ENCODE measurements at regions not wholly inside any gene's neighbourhood (a gene's known extent, or its start where the extent isn't known, plus 50 kb on each side); places are given as distances from the start of the nearest gene placed in this dataset.

DNA sequence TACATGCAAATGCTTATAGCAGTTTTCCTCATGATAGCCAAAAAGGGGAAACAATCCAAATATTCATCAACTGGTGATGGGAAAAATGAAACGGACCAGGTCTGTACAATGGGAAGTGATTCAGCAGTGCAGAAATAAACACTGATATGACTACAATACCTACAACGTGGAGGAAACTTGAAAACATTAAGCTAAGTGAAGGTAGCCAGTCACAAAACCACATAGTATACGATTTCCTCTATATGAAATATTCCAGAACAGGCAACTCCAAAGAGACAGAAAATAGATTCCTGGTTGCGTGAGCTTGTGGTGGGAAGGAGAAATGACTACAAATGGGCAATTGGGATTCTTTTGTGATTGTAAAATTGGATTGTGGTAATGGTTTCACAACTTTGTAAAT lies 263.1 kb upstream of the PITRM1 start:
- DNase-seq (ENCODE audit: low read depth in 3 of 3, low spot score in 2 of 3), result no peak

DNA sequence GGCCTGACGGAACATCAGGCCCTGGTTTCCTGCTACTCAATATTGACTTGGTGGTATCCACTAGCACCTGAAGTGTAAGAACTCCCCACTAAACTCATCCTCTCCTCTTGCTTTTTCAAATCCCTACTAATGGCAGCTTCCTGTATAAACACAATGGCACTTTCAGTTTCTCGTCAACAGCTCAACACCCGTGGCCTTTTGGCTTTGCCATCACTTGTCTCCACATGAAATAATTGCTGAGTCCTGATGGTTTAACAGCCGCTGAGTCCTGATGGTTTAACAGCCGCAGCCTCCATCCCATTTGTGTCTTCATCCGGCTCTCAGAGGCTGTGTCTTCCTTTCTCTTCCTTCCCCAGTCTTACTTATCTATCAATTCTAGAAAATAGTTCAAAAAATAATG lies 261.4 kb upstream of the PITRM1 start:
- DNase-seq (ENCODE audit: low read depth in 3 of 3, low spot score in 2 of 3), result no peak

DNA sequence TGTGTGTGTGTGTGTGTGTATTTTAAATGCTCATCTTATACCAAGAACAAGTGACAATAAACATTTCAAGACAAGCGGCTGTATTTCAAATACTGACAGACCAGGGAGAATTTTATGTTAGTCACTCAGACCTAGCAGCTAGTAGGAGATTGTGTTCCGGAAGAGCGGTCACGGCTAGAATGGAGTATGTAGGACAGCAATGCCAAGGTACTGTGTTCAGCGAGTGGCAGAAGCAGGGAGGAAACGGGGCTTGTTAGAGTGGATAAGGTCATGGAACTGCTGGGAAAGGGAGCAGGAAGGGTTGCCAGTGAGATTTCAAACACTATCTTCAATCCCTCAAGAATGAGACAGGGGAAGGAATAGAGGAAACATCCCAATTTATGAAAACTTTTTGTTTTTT lies 260.5 kb upstream of the PITRM1 start:
- no peak for DNase-seq (ENCODE audit: low read depth in 3 of 3, low spot score in 2 of 3)

DNA sequence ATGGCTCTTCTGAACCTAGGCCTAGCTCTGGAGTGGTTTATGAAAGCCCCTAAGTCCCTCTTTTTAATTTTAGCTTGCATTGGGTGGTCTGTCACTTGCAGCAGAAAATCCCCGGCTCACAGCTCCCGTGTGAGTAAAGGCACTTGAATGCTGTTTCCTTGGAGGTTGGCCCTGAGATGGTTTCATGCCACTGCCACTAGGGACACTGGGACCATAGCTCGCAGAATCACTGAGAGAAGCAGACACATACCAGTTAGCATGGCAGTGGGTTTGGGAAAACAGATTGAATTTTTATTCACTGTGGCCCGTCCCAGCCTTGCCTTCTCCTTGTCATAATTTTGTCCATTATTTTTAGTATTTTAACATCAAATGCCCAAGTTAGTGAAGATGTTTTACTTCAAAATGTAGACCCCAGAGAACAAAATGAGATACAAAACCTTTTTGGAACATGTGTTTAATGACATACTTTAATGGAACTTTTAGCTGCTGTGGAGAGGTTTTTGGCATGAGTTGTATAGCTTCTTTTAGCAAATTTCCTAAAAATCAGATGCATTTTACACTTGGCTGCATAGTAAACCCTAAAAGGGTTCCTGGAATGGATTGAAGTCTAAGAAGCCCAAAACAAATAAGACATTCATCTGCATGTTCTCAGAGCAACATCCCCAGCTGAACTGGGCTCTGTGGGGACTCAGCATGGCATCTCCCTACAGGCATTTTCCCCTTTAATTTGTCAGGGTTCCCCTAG lies 259.7 kb upstream of the PITRM1 start:
- DNase-seq (ENCODE audit: low read depth in 3 of 3, low spot score in 2 of 3), result no peak

DNA sequence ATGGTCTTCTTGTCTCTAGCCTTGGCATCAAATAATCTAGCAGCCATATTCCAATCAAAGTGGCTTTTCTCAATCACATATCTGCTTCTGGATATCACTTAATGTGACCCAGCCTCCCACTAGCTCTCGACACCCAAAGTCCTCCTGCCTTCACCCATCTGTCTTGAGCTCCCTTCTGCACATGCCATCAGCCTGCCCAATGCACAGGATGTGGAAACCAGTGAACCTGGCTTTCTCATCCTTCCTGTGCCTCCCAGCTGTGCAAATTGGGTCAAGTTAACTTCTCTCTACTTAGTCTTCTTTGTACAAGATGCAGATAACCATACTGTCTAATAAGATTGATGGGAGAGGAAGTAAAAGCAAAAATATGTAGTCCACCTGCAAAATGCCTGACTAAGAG lies 257.9 kb upstream of the PITRM1 start:
- DNase-seq (ENCODE audit: low read depth in 3 of 3, low spot score in 2 of 3), result no peak

DNA sequence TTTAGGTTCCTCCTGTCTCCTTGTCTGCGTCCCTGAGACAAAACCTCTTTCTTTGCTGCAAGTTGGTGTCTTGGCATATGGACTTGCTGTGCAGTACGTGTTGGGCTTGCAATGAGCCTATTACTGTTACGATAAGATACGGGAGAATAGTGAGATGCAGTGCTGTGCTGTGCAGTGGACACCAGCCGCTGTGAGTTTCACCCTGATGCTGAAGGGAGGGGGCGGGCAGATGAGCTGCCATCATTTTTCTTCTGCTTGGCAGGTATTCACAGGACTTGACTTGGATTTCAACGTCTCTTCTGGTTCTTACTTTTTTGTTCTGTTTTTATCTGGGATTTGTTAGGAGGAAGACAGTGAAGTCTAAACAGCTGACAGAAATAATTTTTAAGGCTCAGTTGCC lies 257.1 kb upstream of the PITRM1 start:
- no peak for DNase-seq (ENCODE audit: low read depth in 3 of 3, low spot score in 2 of 3)

DNA sequence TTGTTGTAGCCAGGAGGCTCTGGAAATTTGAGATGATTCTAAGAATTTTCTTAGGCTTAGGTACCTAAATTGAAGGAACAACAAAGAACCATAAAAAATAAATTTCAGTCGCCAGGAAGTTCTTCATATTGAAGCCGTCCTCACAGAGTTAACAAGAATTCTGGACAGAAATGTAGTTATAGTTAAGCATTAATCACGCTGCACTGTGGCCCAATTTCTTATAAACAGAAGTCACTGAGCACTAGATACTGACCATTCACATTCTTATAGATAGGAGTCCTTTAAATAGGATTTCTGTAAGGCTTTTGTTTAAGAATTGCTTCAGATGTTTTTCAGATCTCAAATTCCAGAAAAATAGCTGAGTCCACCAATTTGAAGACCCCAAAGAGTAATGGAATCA lies 256.2 kb upstream of the PITRM1 start:
- DNase-seq (ENCODE audit: low read depth in 3 of 3, low spot score in 2 of 3), result no peak

DNA sequence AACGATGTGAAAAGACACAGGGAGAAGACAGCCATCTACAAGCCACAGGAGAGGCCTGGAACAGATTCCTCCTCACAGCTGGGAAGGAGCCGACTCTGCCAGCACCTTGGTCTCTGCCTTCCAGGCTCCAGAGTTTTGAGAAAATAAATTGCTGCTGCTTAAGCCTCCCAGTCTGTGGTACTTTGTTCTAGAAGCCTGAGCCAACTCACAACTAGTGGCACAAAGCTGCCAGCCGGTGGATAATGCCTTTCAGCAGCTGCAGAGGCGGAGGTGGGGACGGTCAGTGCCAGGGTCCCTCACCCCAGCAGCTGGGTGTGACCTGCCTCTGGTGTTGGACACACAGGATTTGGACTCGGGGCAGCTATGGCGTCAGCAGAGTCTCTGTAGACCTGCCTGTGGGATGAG lies 255.4 kb upstream of the PITRM1 start:
- no peak for DNase-seq (ENCODE audit: low read depth in 3 of 3, low spot score in 2 of 3)

DNA sequence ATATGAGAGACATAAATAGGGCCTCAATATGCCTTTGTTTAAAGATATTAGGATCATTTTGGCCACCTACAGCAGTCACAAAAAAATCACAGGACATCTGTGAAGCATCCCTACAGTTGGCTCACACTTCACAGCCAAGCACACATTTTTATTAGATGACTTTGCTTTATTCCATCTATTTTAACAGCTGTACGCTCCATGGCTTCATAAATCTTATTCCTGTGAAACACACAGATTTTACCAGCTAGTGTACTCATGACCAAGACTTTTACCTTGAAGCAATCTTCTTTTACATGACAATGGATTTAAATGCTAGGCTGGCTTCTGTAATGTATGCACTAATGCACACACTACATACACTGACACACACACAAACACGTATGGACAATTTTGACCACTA lies 254.8 kb upstream of the PITRM1 start:
- DNase-seq (ENCODE audit: low read depth in 3 of 3, low spot score in 2 of 3), result no peak

DNA sequence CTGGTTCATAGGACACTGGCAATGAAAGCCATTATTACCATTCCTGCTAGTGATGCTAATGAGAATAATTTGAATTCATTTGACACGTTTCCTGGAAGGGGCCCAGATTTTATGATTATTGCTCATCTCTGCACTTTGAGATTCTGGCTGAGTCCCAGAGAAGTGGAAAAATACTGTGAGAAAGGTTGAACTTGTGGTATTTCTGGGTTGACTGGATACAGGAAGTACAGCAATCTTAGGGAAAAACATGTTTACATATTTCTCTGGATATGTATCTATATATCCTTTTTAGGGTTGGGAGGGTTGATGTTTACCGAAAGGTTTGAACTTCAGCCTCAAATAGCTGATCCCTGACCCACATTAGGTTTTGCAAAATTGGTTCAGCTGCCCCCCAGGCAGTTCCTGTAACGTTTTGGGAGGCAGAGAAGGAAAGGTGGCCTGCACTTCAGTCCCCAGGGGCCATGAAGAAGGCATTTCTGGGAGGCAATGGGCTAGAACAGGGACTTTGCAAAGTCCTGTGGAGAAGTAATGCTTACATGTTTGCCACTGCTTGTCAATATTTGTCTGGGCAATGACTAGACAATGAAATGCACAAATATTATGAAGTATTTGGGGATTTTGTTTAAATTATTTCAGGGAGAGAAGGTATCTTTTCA lies 253.7 kb upstream of the PITRM1 start:
- DNase-seq (ENCODE audit: low read depth in 3 of 3, low spot score in 2 of 3), result no peak

DNA sequence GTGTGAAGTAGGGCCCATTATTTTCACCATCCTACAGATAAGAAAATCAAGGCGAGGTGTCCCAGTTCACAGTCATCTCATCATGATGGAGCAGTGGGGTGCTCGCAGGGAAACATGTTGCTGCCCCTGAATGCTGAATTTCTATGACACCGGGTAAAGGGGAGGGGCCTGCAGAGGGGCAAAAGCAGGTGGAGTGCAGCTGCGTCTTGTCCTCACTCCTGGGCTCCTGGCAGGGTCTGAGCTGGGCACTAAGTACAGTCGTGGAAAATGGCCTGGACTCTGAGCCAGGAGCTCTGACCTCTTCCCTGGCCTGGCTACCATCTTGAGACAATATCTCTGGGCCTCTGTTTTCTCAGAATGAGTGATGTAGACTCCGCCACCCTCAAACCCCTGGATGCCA lies 253.1 kb upstream of the PITRM1 start:
- DNase-seq (ENCODE audit: low read depth in 3 of 3, low spot score in 2 of 3), result no peak

DNA sequence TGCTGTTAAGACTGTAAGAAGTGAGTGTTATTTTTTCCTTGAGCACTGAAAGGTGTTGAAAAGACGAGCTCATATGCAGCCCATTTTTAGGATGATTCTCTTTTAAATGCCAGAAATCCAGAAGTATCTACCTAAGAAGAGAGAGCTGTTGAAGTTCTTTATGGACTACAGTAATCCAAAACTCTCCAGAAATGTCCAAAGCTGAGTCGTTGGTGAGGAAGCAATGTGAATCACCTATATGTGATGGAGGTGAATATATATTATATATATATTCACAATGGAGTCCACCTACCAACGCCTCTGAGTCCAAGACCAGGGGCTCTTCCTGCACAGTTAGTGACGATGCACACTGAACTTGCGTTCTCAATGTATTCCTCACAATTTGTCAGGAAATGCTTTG lies 252.7 kb upstream of the PITRM1 start:
- no peak for DNase-seq (ENCODE audit: low read depth in 3 of 3, low spot score in 2 of 3)

DNA sequence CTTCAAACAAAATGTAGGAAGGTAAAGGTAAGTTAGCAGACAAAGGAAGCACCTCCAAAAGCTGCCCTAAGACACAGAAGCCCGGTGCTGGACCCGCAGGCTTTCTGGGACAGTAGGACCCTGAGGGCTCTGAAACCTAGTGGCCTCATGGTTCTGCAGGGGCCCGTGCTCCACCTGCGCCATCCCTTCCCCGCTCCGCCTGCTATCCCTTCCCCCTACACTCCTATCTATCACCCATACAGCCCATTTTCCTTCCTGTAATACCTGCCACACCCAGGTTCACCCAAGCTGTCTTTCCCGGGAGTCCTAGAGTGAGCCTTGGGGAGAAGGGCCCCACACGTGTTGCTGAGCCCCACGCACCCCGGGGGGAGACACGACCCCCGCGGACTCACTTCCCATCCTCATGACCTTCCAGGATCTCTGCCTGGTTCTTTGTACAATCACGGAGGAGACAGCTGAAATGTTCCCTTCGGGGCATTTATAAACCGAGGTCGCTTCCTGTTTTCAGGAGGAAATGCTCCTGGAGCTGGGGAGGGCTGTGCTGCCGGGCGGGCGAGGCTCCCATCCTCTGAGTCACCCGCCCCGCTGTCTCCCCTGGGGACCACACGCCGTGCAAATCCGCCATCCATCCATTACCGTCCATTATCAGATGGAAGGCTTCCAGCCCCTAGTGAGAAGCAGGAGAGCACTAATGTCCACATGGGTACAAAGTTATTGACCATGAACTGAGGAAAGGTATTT lies 251.7 kb upstream of the PITRM1 start:
- no peak for DNase-seq (ENCODE audit: low read depth in 3 of 3, low spot score in 2 of 3)

DNA sequence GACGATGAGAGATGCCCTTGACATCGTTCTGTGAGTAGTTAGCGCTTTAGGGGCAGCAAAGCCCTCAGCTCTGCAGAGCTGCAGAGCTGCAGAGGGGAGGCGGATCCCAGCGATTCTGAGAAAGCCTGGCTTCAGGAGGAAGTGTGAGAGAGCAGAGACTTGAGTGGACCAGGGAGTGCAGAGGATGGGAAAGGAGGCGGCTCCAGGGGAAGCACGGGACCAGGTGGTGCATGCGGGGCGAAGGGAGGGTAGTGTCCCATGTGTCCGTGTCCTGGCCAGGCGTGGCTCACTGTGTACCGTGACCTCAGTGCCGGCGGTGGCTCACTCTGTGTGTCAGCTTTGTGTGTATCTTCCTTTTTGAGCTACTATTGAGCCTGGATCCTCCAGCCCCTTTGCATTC lies 250.8 kb upstream of the PITRM1 start:
- DNase-seq (ENCODE audit: low read depth in 3 of 3, low spot score in 2 of 3), result no peak

DNA sequence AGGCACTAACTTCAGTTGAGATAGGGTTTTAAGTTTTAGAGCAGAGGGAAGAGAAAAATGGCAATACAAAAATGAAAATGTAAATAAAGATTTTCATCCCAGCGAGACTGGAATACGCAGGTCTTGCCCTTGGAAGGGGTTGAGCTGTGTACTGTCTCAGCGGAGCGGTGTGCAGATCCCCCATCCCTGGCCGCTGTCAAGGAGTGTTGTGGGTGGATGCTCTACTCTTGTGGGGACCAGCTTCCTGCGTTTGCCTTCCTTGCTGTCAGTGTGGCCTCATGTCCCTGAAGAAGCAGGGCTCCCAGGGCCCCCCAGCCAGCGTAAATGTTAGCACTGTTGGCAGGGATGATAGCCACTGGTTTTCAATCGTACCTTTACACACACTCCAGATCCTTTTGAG lies 249.7 kb upstream of the PITRM1 start:
- no peak for DNase-seq (ENCODE audit: low read depth in 3 of 3, low spot score in 2 of 3)

DNA sequence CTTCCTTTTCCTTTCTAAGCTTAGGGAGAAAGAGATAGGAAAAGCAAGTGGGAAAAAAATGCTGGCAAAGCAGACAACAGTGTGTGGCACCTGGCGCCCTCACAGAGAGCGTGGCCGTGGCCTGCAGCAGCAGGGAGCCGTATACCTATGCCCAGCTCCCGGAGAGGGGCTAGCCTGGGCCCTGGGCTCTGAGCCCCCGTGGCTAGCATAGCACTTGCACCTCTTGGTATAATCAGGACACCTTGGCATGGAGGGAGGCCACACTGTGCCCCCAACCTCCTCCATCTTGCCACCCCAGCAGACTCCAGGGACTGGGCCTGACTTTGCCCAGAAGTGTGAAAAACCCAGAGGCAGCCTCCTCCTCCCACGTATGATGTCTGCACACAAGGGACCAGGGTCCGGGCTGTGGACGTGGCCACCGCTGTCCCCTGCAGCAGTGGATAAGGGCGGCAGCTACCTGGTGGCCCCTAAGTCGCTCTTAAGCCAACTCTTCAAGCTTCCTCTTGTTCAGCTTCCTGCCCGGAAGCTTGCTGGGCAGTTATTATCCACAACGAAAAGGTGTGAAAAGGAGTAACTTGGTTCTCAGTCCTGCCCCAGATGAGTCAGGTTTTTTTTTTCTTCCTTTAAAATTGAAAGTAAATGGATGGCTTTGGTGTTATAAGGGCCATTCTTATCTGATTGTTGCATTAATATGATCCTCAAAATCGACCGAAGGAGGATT lies 249.1 kb upstream of the PITRM1 start:
- no peak for DNase-seq (ENCODE audit: low read depth in 3 of 3, low spot score in 2 of 3)

DNA sequence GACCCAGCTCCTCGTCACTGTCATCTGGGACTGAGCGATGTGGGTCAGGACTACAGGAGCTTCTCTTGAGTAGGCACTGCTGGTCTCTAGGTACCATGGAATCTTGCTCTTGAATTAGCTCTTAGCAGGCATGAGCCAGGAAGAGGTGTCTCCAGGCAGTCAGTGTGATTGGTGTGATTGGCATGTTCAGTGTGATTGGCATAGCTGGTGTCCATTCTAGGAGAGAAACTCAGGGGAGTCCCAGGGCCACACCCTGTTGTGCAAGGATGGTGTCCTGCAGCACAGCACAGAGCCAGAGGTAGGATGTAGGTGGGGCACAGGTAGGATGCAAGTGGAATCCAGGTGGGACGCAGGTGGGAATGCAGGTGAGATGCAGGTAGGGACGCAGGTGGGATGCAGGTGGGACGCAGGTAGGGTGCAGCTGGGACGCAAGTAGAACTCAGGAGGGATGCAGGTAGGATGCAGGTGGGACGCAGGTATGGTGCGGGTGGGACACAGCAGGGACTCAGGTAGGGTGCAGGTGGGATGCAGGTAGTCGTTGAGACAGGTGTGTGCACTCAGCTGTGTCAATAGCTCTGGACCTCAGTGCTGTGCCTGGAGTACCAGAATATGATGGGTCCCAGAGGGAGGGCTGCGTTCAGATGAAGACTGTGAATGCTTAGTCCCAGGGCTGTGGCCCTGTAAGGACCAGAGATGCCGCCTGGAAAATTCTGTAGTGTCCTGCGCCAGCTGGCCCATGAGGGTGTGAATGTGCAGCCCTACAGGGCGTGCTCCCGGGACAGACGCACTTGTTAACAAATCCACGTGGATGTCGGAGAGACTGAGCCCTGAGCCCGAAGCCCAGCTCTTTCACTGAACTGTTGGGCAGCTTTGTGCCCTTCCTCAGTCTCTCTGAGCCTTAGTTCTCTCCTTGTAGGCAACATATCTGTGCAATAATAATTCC lies 248.2 kb upstream of the PITRM1 start:
- DNase-seq (ENCODE audit: low read depth in 3 of 3, low spot score in 2 of 3), result no peak

DNA sequence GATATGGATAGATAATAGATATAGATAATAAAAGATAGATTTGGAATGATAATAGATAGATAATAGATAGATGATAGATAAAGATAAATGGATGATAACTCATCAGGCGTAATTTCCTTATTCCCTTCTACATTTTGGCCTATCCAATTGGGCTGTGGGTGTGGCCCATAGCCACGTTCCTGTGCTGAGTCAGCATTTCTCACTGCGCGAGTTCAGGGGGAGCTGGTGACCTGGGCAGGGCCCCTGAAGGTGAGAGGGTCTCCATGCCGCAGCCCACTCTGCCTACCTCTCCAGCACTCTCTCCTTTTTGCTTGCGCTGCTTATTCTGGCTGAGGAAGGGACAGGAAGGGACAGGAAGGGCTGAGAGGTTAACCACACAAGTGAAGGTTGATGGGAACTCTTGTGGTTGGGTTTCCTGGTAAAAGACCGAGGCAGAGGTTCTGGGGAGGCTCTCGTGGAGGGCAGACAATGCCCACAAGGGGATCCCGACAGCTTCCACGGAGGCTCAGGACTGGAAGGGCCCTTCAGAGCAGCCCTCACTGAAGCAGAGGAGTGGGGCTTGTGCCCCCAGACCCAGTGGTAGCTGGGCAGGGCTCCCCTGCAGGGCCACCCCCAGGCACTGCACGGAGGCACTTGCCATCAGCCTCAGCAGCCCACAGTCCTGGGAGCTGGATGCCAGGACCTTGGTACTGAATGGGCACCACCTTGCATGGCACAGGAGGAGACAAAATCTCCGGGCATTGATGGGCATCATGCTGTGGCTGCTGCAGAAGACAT lies 247.3 kb upstream of the PITRM1 start:
- DNase-seq (ENCODE audit: low read depth in 3 of 3, low spot score in 2 of 3), result no peak

DNA sequence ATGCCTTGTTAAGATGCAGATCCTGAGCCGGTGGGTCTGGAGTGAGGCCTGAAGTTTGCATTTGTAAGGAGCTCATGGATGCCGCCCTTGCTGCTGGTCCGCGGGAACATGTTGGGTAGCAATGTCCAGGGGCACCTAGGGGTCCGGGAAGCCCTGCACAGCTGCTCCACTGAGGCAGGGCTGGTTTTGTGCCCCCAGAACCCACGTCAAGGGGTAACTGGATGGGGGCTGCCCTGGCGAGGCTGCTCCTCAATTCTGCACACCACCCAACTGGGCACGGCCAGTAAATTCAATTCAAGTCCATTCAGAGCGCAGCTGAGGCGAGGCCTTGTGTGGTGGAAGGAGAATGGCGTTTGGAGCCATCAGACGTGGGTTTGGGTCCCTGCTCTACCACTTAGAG lies 246.3 kb upstream of the PITRM1 start:
- DNase-seq (ENCODE audit: low read depth in 3 of 3, low spot score in 2 of 3), result no peak

Measured in right renal cortex interstitium (tissue), 3 donors.